Mesendoderm (in vitro differentiated cells): ENCODE measurements at regions not wholly inside any gene's neighbourhood (a gene's known extent, or its start where the extent isn't known, plus 50 kb on each side); places are given as distances from the start of the nearest gene placed in this dataset.
A peak's percentile ranks its signal among the peaks of the same experiment; 100 is the strongest.

Experiments
- DNase-seq: peaks from one replicate; pipeline ENCODE4 v3.0.0; 2013
- H2AK5ac ChIP-seq: 2 replicates; pipeline ENCODE4 v1.6.1; 2013; ENCODE audit warnings: low read length, inconsistent platforms
- H2BK120ac ChIP-seq: 2 replicates; pipeline ENCODE4 v1.6.1; 2013; ENCODE audit warnings: low read depth, mild to moderate bottlenecking, low read length, moderate library complexity, mixed read lengths
- H2BK15ac ChIP-seq: replicated peaks from 2 replicates; pipeline ENCODE4 v1.6.1; 2013; ENCODE audit warnings: low read depth, mild to moderate bottlenecking, moderate library complexity
- H2BK5ac ChIP-seq: 2 replicates; pipeline ENCODE4 v1.6.1; 2013; ENCODE audit warnings: low read length, inconsistent platforms
- H3K18ac ChIP-seq: 2 replicates; pipeline ENCODE4 v1.6.1; 2013; ENCODE audit warnings: mild to moderate bottlenecking, low read length, mixed read lengths
- H3K23ac ChIP-seq: one replicate; pipeline ENCODE4 v1.6.1; 2013; ENCODE audit warnings: low read length
- H3K27ac ChIP-seq: 2 replicates; pipeline ENCODE4 v1.5.1; 2013; ENCODE audit warnings: low read depth, mild to moderate bottlenecking, inconsistent platforms, low read length, moderate library complexity
- H3K27me3 ChIP-seq: 2 replicates; pipeline ENCODE4 v1.6.1; 2013; ENCODE audit warnings: low read length, control low read depth, mild to moderate bottlenecking, inconsistent platforms; ENCODE audit not compliant: insufficient read depth, poor library complexity
- H3K36me3 ChIP-seq: 2 replicates; pipeline ENCODE4 v1.6.1; 2013; ENCODE audit warnings: low read length, inconsistent platforms; ENCODE audit not compliant: control insufficient read depth, insufficient read depth
- H3K4ac ChIP-seq: one replicate; pipeline ENCODE4 v1.6.1; 2013; ENCODE audit warnings: low read depth, mild to moderate bottlenecking, low read length, moderate library complexity
- H3K4me1 ChIP-seq: 2 replicates; pipeline ENCODE4 v1.6.1; 2013; ENCODE audit warnings: low read depth, low read length, inconsistent platforms; ENCODE audit not compliant: control insufficient read depth
- H3K4me2 ChIP-seq: 2 replicates; pipeline ENCODE4 v1.6.1; 2013; ENCODE audit warnings: low read length
- H3K4me3 ChIP-seq: 2 replicates; pipeline ENCODE4 v1.5.1; 2013; ENCODE audit warnings: mild to moderate bottlenecking, low read length
- H3K56ac ChIP-seq: one replicate; pipeline ENCODE4 v1.6.1; 2013; ENCODE audit warnings: low read length
- H3K79me1 ChIP-seq: 2 replicates; pipeline ENCODE4 v1.6.1; 2013; ENCODE audit warnings: low read length, inconsistent platforms
- H3K79me2 ChIP-seq: 2 replicates; pipeline ENCODE4 v1.6.1; 2013; ENCODE audit warnings: mild to moderate bottlenecking, low read length; ENCODE audit not compliant: control insufficient read depth, insufficient read depth
- H3K9ac ChIP-seq: 2 replicates; pipeline ENCODE4 v1.6.1; 2013; ENCODE audit warnings: low read length, inconsistent platforms
- H4K5ac ChIP-seq: one replicate; pipeline ENCODE4 v1.6.1; 2013; ENCODE audit warnings: low read length
- H4K8ac ChIP-seq: one replicate; pipeline ENCODE4 v1.6.1; 2013; ENCODE audit warnings: low read depth, mild to moderate bottlenecking, control low read depth, low read length, moderate library complexity
- WGBS: extraction: QIAGEN DNeasy Blood & Tissue Kit; methylation state at CpG from one replicate; pipeline ENCODE4 v1.1.7; 2013; ENCODE audit warnings: low lambda C conversion rate, missing lambda C conversion rate; ENCODE audit not compliant: insufficient coverage; ENCODE audit errors: extremely low coverage; 5-methylcytosine and 5-hydroxymethylcytosine counted together

DNA sequence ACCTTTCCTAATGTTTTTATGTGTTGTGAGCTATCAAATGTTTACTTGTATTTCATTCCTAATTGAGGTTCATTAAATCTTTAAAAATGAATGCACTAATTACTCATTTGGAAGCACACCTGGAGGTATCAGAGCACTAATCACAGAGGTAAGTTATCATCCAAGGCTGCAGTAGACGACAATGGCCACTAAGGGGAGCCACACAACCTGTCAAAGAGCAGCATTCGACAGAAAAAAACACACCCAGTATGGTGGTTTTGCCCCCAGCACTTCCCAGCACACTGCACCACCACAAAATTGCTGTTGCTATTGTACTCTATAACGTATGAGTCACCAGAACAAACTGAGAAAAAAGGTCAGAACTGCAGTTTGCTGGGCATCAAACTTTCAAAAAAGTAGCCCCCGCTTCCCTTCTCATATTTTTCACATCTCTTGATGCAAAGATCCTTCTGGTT is 205.9 kb upstream of the IGF1R start:
- Histone ChIP-seq H2BK5ac (no peak overlapping the region), H3K18ac (no peak overlapping the region), H3K4ac (no peak overlapping the region), H4K5ac (no peak overlapping the region), H3K4me1 (no peaks in the 10 kb centered on the region), H2AK5ac (no peak overlapping the region), H4K8ac (no peak overlapping the region), H3K4me3 (no peak overlapping the region), H3K79me2 (no peaks in the 10 kb centered on the region), H2BK120ac (no peak overlapping the region), H3K9ac (no peak overlapping the region), H3K27me3 (no peaks in the 10 kb centered on the region), H3K56ac (no peak overlapping the region), H3K23ac (no peak overlapping the region), H3K27ac (no peak overlapping the region), H3K4me2 (no peak overlapping the region), H2BK15ac (no peak overlapping the region), H3K79me1 (no peaks in the 10 kb centered on the region), H3K36me3 (no peaks in the 10 kb centered on the region)
- no CpG with 5 or more reads among the region's 4 CpGs for WGBS
- peak; percentile 87 for DNase-seq

GRCh38 chr15:98442901-98443300 is 205.4 kb upstream of the IGF1R start:
- H3K79me1 ChIP-seq: no peaks in the 10 kb centered on the region
- H3K79me2 ChIP-seq: no peaks in the 10 kb centered on the region
- no peak overlapping the region for H3K56ac ChIP-seq
- no peak overlapping the region for H4K8ac ChIP-seq
- DNase-seq: no peak
- no peak overlapping the region for H3K4ac ChIP-seq
- H2BK5ac ChIP-seq: no peak overlapping the region
- no peaks in the 10 kb centered on the region for H3K4me1 ChIP-seq
- no peak overlapping the region for H2AK5ac ChIP-seq
- H3K27me3 ChIP-seq: no peaks in the 10 kb centered on the region
- no peak overlapping the region for H3K4me2 ChIP-seq
- H3K9ac ChIP-seq: no peak overlapping the region
- H3K4me3 ChIP-seq: no peak overlapping the region
- H3K18ac ChIP-seq: no peak overlapping the region
- H2BK15ac ChIP-seq: no peak overlapping the region
- no peak overlapping the region for H3K27ac ChIP-seq
- no peak overlapping the region for H4K5ac ChIP-seq
- no peaks in the 10 kb centered on the region for H3K36me3 ChIP-seq
- no CpG with 5 or more reads among the region's 3 CpGs for WGBS
- H2BK120ac ChIP-seq: no peak overlapping the region
- H3K23ac ChIP-seq: no peak overlapping the region

- H4K5ac ChIP-seq: no peak overlapping the region
- H3K36me3 ChIP-seq: no peaks in the 10 kb centered on the region
- no peak overlapping the region for H3K4me2 ChIP-seq
- no peaks in the 10 kb centered on the region for H3K79me2 ChIP-seq
- WGBS: no CpG with 5 or more reads among the region's 7 CpGs
- H3K27ac ChIP-seq: no peak overlapping the region
- H2AK5ac ChIP-seq: no peak overlapping the region
- H3K79me1 ChIP-seq: no peaks in the 10 kb centered on the region
- no peak overlapping the region for H3K23ac ChIP-seq
- H3K27me3 ChIP-seq: no peaks in the 10 kb centered on the region
- H3K56ac ChIP-seq: no peak overlapping the region
- no peak overlapping the region for H3K18ac ChIP-seq
- DNase-seq: peak; percentile 26
- H4K8ac ChIP-seq: no peak overlapping the region
- H3K4me1 ChIP-seq: no peaks in the 10 kb centered on the region
- H3K9ac ChIP-seq: no peak overlapping the region
- no peak overlapping the region for H3K4ac ChIP-seq
- H3K4me3 ChIP-seq: no peak overlapping the region
- no peak overlapping the region for H2BK5ac ChIP-seq
- no peak overlapping the region for H2BK120ac ChIP-seq
- H2BK15ac ChIP-seq: no peak overlapping the region
These were observed 204.8 kb upstream of the IGF1R start for GRCh38 chr15:98443526-98443925.

GRCh38 chr15:98444138-98444537 is 204.2 kb upstream of the IGF1R start:
- H3K4me1 ChIP-seq: no peaks in the 10 kb centered on the region
- DNase-seq: no peak
- H4K8ac ChIP-seq: no peak overlapping the region
- no peaks in the 10 kb centered on the region for H3K36me3 ChIP-seq
- H3K79me1 ChIP-seq: no peaks in the 10 kb centered on the region
- H3K56ac ChIP-seq: no peak overlapping the region
- no peak overlapping the region for H3K4me3 ChIP-seq
- peak overlapping the region; percentile 57 for H3K4ac ChIP-seq
- WGBS: no CpG with 5 or more reads among the region's 9 CpGs
- H3K18ac ChIP-seq: no peak overlapping the region
- no peak overlapping the region for H3K4me2 ChIP-seq
- H3K23ac ChIP-seq: no peak overlapping the region
- no peak overlapping the region for H2BK5ac ChIP-seq
- H3K27ac ChIP-seq: no peak overlapping the region
- no peak overlapping the region for H4K5ac ChIP-seq
- no peaks in the 10 kb centered on the region for H3K79me2 ChIP-seq
- no peak overlapping the region for H2BK120ac ChIP-seq
- no peak overlapping the region for H2BK15ac ChIP-seq
- no peak overlapping the region for H3K9ac ChIP-seq
- no peak overlapping the region for H2AK5ac ChIP-seq
- H3K27me3 ChIP-seq: no peaks in the 10 kb centered on the region

DNA sequence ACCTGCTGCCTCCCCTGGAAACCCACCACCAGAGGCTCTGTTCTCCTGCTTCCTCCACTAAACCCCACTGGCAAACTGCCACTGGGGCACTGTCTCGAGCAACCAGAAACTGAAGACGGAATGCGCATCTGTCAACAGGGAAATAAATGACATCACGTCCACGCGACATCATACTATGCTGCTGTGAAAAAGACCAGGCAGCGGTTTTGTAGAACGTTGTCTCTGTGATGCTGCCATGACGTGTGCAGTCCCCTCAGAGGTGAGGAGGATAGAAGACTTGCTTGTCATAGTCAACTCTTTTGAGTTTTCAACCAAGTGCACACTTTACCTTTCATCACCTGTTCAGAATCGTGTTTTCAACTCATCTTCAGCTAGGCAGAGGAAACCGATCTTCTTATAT is 203.0 kb upstream of the IGF1R start:
- no peak overlapping the region for H3K23ac ChIP-seq
- H3K56ac ChIP-seq: no peak overlapping the region
- H3K9ac ChIP-seq: no peak overlapping the region
- no peak overlapping the region for H2BK15ac ChIP-seq
- no CpG with 5 or more reads among the region's 11 CpGs for WGBS
- H2BK120ac ChIP-seq: no peak overlapping the region
- H2AK5ac ChIP-seq: no peak overlapping the region
- no peak overlapping the region for H2BK5ac ChIP-seq
- H3K4ac ChIP-seq: no peak overlapping the region
- H3K4me1 ChIP-seq: no peaks in the 10 kb centered on the region
- H3K79me2 ChIP-seq: no peaks in the 10 kb centered on the region
- no peak overlapping the region for H3K27ac ChIP-seq
- DNase-seq: no peak
- H3K27me3 ChIP-seq: no peaks in the 10 kb centered on the region
- no peaks in the 10 kb centered on the region for H3K36me3 ChIP-seq
- H4K8ac ChIP-seq: no peak overlapping the region
- H3K79me1 ChIP-seq: no peaks in the 10 kb centered on the region
- no peak overlapping the region for H3K4me2 ChIP-seq
- H4K5ac ChIP-seq: no peak overlapping the region
- H3K18ac ChIP-seq: no peak overlapping the region
- H3K4me3 ChIP-seq: no peak overlapping the region

GRCh38 chr15:98446083-98446482 is 202.3 kb upstream of the IGF1R start:
- Histone ChIP-seq H3K9ac (no peak overlapping the region), H2AK5ac (no peak overlapping the region), H3K56ac (no peak overlapping the region), H3K79me1 (no peaks in the 10 kb centered on the region), H3K79me2 (no peaks in the 10 kb centered on the region), H2BK120ac (no peak overlapping the region), H3K18ac (no peak overlapping the region), H4K8ac (no peak overlapping the region), H3K4me1 (no peaks in the 10 kb centered on the region), H3K4ac (no peak overlapping the region), H4K5ac (no peak overlapping the region), H3K23ac (no peak overlapping the region), H2BK15ac (no peak overlapping the region), H2BK5ac (no peak overlapping the region), H3K36me3 (no peaks in the 10 kb centered on the region), H3K27me3 (no peaks in the 10 kb centered on the region), H3K4me3 (no peak overlapping the region), H3K4me2 (no peak overlapping the region), H3K27ac (no peak overlapping the region)
- DNase-seq: no peak
- WGBS: no CpG with 5 or more reads among the region's 8 CpGs
